T-cell (primary cell): ENCODE measurements at regions not wholly inside any gene's neighbourhood (a gene's known extent, or its start where the extent isn't known, plus 50 kb on each side); places are given as distances from the start of the nearest gene placed in this dataset.

Source experiments
- ATAC-seq, 4 experiments: fragments of 200-7000 bp in 3 of 4; fragments of 150-1000 bp in 1 of 4; cut with Tn5 transposase; replicated peaks in 1 of 4; 1 replicate in 3 of 4; 2 replicates in 1 of 4; pipeline ENCODE4 v1.10.0; 2021; ENCODE audit warnings: moderate library complexity in 3 of 4, mild to moderate bottlenecking in 2 of 4, moderate number of reproducible peaks in 1 of 4
- CTCF ChIA-PET, 2 donors: fragments of 300-600 bp; sonication (Branson Sonifier 250); formaldehyde crosslinking; loops; one replicate each; lab custom pipeline; 2022; ENCODE audit warnings: antibody characterized with exemption in 2 of 2; lab: Charles Lee
- POLR2A ChIA-PET, 2 donors: fragments of 300-600 bp; sonication (Branson Sonifier 250); formaldehyde crosslinking; loops; one replicate each; lab custom pipeline; 2022; ENCODE audit warnings: antibody characterized with exemption in 2 of 2; lab: Charles Lee
- DNase-seq, 35 experiments: peaks; one replicate each; pipeline versions ENCODE4 v3.0.0 to v3.0.0-alpha.2; 2013 to 2023
- H3K27ac ChIP-seq: one replicate; pipeline ENCODE4 v1.5.1; 2013; ENCODE audit warnings: low read length
- H3K27me3 ChIP-seq, 2 experiments: replicated peaks in 1 of 2; 1 replicate in 1 of 2; 2 replicates in 1 of 2; pipeline versions ENCODE4 v1.6.1 to v1.7.0; 2013; ENCODE audit warnings: low read length in 1 of 2, mixed read lengths in 1 of 2; ENCODE audit not compliant: control insufficient read depth in 2 of 2, insufficient read depth in 2 of 2; ENCODE audit errors: extremely low read depth in 1 of 2
- H3K36me3 ChIP-seq, 2 donors: 1 replicate in 1 of 2; 2 replicates in 1 of 2; pipeline versions ENCODE4 v1.6.1 to v1.7.0; 2013; ENCODE audit warnings: low read length in 1 of 2; ENCODE audit not compliant: control insufficient read depth in 2 of 2, insufficient read depth in 1 of 2; ENCODE audit errors: extremely low read depth in 1 of 2
- H3K4me1 ChIP-seq, 2 experiments: 1 replicate in 1 of 2; 2 replicates in 1 of 2; pipeline versions ENCODE4 v1.6.1 to v1.7.0; 2013; ENCODE audit warnings: low read length in 2 of 2, mixed read lengths in 1 of 2; ENCODE audit not compliant: insufficient read depth in 2 of 2, control insufficient read depth in 1 of 2; ENCODE audit errors: extremely low read depth in 1 of 2
- H3K4me3 ChIP-seq, 2 donors: 1 replicate in 1 of 2; 2 replicates in 1 of 2; pipeline versions ENCODE4 v1.5.1 to v1.7.0; 2013; ENCODE audit warnings: mild to moderate bottlenecking in 2 of 2, low read length in 1 of 2, moderate library complexity in 1 of 2; ENCODE audit not compliant: control insufficient read depth in 1 of 2; ENCODE audit errors: extremely low read depth in 1 of 2
- H3K9me3 ChIP-seq: 2 replicates; pipeline ENCODE4 v1.7.0; 2013
- H3K27ac Mint-ChIP-seq, 2 donors: one replicate each; pipeline ENCODE4 v1.8.0; 2020 to 2021; ENCODE audit warnings: mild to moderate bottlenecking in 2 of 2, mixed read lengths in 2 of 2
- H3K27me3 Mint-ChIP-seq, 2 donors: one replicate each; pipeline ENCODE4 v1.8.0; 2021 to 2022; ENCODE audit warnings: mixed read lengths in 2 of 2
- H3K36me3 Mint-ChIP-seq: one replicate; pipeline ENCODE4 v1.8.0; 2021; ENCODE audit warnings: mixed read lengths
- H3K4me1 Mint-ChIP-seq, 3 donors: one replicate each; pipeline ENCODE4 v1.8.0; 2020 to 2022; ENCODE audit warnings: mixed read lengths in 3 of 3, mild to moderate bottlenecking in 1 of 3
- H3K4me3 Mint-ChIP-seq, 3 donors: one replicate each; pipeline ENCODE4 v1.8.0; 2020 to 2022; ENCODE audit warnings: mild to moderate bottlenecking in 3 of 3, mixed read lengths in 3 of 3, moderate library complexity in 3 of 3
- H3K9me3 Mint-ChIP-seq, 3 donors: one replicate each; pipeline ENCODE4 v1.8.0; 2020 to 2022; ENCODE audit warnings: mixed read lengths in 3 of 3
- WGBS: methylation state at CpG from one replicate; pipeline ENCODE4 v1.1.5; 2013; ENCODE audit warnings: missing lambda C conversion rate; ENCODE audit not compliant: insufficient coverage; 5-methylcytosine and 5-hydroxymethylcytosine counted together

DNA sequence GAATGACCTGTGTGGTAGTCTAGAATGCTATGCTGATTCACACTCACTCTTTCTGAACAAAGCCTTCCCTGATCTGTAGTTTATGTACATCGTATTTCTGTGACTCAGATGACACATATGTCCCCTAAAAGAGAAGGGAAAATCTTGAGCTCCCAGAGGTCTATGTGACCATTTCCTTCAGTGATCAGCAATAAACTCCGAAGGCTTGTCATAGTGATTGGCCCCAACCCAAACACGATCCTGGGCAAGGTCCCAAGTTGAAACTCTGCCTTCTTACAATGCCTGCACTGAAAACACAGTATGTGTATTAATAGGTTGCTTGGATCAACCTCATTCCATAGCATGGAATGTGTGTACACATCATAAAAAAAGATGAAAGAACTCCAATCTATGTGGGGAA, 685.8 kb downstream of the MAT2B start:
- Histone ChIP-seq H3K9me3 (no peaks in the 10 kb centered on the region), H3K27ac (no peak overlapping the region), H3K27me3 (no peaks in the 10 kb centered on the region), H3K36me3 (no peaks in the 10 kb centered on the region), H3K4me3 (no peak overlapping the region), H3K4me1 (no peaks in the 10 kb centered on the region)
- CTCF ChIA-PET, result no interaction called here
- no peak for ATAC-seq
- H3K27ac Mint-ChIP-seq, result no peak overlapping the region
- H3K27me3 Mint-ChIP-seq, result no peaks in the 10 kb centered on the region
- no peaks in the 10 kb centered on the region for H3K36me3 Mint-ChIP-seq
- DNase-seq, result no peak
- no peaks in the 10 kb centered on the region for H3K4me1 Mint-ChIP-seq
- POLR2A ChIA-PET, result no interaction called here
- H3K4me3 Mint-ChIP-seq, result no peak overlapping the region
- peaks cover 0 to 5% (median 3%) of the 10 kb centered on the region in 3 donors for H3K9me3 Mint-ChIP-seq
- no CpG with 5 or more reads among the region's 3 CpGs for WGBS

DNA sequence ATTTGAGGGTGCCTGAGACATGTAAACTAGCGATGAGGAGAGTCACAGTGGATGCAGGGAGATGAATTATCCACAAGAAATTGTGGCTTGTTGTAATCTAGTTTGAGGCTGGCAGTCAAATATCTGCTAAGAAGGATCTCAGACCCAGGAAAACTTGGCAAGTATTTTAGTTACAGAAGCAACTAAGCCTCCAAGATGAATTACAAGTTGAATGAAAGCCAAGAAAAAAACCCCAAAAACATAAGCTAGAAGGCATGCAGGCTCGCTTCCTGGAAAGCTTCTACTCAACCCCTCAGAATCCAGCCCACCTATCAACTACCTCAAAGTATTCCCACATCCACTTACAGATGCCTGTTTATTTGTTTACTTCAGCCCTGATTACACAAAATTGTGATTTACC, 696.9 kb downstream of the MAT2B start:
- Histone ChIP-seq H3K27me3 (no peaks in the 10 kb centered on the region), H3K4me1 (no peaks in the 10 kb centered on the region), H3K9me3 (no peaks in the 10 kb centered on the region), H3K27ac (no peak overlapping the region), H3K4me3 (no peak overlapping the region), H3K36me3 (no peaks in the 10 kb centered on the region)
- DNase-seq, result no peak
- H3K4me3 Mint-ChIP-seq, result no peak overlapping the region
- CTCF ChIA-PET, result no interaction called here
- no peak for ATAC-seq
- H3K27ac Mint-ChIP-seq, result no peak overlapping the region
- peaks cover 5 to 12% (median 8%) of the 10 kb centered on the region in 3 donors for H3K9me3 Mint-ChIP-seq
- H3K4me1 Mint-ChIP-seq, result no peaks in the 10 kb centered on the region
- no peaks in the 10 kb centered on the region for H3K36me3 Mint-ChIP-seq
- WGBS, result 83% methylated on average over 2 of the region's 2 CpGs
- no peaks in the 10 kb centered on the region for H3K27me3 Mint-ChIP-seq
- POLR2A ChIA-PET, result no interaction called here

DNA sequence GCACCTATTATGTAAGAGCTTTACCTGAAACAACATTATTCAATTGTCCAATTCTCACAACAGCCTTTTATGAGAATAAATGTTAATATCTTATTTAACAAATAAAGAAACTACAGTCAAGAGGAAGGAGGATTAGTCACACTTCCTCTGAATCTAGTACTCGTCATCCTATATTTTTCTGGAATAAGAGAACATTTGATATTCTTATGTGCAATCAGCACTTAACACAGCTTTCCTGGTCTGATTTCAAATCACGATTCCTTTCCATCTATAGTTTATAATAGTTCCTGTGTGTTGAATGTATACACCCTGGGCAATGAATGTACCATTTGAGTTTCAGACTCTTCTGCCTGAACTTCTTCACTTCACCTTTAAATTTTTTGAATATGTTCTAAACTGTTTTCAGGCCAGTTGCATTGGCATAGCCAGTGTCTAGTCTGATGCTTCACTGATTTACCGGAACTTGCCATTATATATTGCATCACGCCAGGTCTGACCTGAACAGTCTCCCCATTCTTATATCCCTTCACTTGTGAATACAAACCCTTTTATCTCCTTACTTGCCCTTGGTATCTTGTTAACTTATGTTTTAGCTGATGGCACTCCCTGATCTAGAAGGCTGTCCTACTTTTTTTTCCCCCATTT, 698.3 kb downstream of the MAT2B start:
- no peaks in the 10 kb centered on the region for H3K27me3 ChIP-seq
- no peaks in the 10 kb centered on the region for H3K36me3 Mint-ChIP-seq
- CTCF ChIA-PET, result no interaction called here
- no peak for DNase-seq
- no peak overlapping the region for H3K4me3 Mint-ChIP-seq
- no peaks in the 10 kb centered on the region for H3K9me3 ChIP-seq
- no peak overlapping the region for H3K27ac ChIP-seq
- no peak overlapping the region for H3K27ac Mint-ChIP-seq
- ATAC-seq, result no peak
- H3K9me3 Mint-ChIP-seq, result peaks cover 8 to 12% (median 8%) of the 10 kb centered on the region in 3 donors
- 94% methylated on average over 2 of the region's 4 CpGs for WGBS
- no peaks in the 10 kb centered on the region for H3K4me1 ChIP-seq
- H3K27me3 Mint-ChIP-seq, result no peaks in the 10 kb centered on the region
- no peaks in the 10 kb centered on the region for H3K4me1 Mint-ChIP-seq
- no peak overlapping the region for H3K4me3 ChIP-seq
- H3K36me3 ChIP-seq, result no peaks in the 10 kb centered on the region
- POLR2A ChIA-PET, result no interaction called here

DNA sequence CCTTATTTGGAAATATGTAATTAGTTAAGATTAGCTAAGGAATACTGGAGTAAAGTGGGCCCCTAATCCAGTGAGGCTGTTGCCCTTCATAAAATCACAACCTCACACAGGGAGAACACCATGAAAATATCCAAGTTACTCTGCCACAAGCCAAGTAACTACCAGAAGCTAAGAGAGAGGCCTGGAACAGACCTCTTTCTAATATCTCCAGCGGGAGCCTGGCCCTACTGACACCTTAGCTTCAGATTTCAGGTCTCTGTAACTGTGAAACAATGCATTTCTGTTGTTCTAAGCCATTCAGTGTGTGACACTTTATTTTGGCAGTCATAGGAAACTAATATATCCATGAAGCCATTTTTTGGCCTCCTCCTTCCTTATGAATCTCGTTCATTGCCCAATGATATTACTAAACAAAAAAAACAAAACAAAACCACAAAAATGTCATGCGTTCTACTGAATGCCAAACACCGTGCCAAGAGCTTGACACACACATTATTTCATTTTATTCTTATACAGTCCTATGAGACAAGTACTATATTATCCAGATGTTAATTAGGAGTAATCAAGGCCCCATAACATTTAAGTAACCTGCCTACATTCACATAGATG, 699.0 kb downstream of the MAT2B start:
- DNase-seq (no peak), ATAC-seq (no peak)
- H3K36me3 Mint-ChIP-seq, result no peaks in the 10 kb centered on the region
- no peaks in the 10 kb centered on the region for H3K9me3 ChIP-seq
- no peak overlapping the region for H3K4me3 ChIP-seq
- ChIA-PET POLR2A (interaction anchor here in 1 of 2 donors (0.6 kb wide), 1 partner anchor 1478 kb away, joined by 3 read pairs; no protein-coding TSS in a partner anchor), CTCF (interaction anchor here in 1 of 2 donors (0.6 kb wide), 1 partner anchor 47 kb away, joined by 4 read pairs; no protein-coding TSS in a partner anchor)
- no peak overlapping the region for H3K27ac ChIP-seq
- no peak overlapping the region for H3K4me3 Mint-ChIP-seq
- H3K27ac Mint-ChIP-seq, result no peak overlapping the region
- no peaks in the 10 kb centered on the region for H3K4me1 ChIP-seq
- H3K36me3 ChIP-seq, result no peaks in the 10 kb centered on the region
- 40% methylated on average over 1 of the region's 4 CpGs for WGBS
- no peaks in the 10 kb centered on the region for H3K27me3 ChIP-seq
- peaks cover 8 to 10% (median 8%) of the 10 kb centered on the region in 3 donors for H3K9me3 Mint-ChIP-seq
- no peaks in the 10 kb centered on the region for H3K27me3 Mint-ChIP-seq
- no peaks in the 10 kb centered on the region for H3K4me1 Mint-ChIP-seq

DNA sequence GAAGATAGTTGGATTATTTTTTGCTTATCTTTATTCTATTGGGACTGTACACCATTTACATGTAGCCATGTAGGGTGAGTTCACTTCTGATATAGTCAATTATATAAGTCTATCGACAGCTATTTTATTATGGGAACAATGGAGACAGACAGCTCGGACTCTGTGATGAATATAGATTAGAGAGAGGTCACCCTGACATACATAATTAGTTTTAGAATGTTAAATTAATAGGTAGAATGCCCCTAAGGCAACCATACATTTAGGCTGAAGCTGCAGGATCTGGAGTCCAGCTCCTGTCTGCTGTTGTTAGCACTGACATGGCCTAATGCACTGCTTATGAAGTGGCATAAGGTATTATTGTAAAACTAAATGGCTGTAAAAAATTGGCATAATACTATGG, 700.8 kb downstream of the MAT2B start:
- no CpG with 5 or more reads among the region's 2 CpGs for WGBS
- H3K27ac Mint-ChIP-seq, result no peak overlapping the region
- ChIA-PET CTCF (no interaction called here), POLR2A (no interaction called here)
- H3K27me3 Mint-ChIP-seq, result no peaks in the 10 kb centered on the region
- H3K36me3 Mint-ChIP-seq, result no peaks in the 10 kb centered on the region
- H3K9me3 Mint-ChIP-seq, result peaks cover 0 to 14% (median 14%) of the 10 kb centered on the region in 3 donors
- Histone ChIP-seq H3K4me3 (no peak overlapping the region), H3K36me3 (no peaks in the 10 kb centered on the region), H3K27me3 (no peaks in the 10 kb centered on the region), H3K27ac (no peak overlapping the region), H3K9me3 (no peaks in the 10 kb centered on the region), H3K4me1 (no peaks in the 10 kb centered on the region)
- no peak for ATAC-seq
- no peak overlapping the region for H3K4me3 Mint-ChIP-seq
- no peaks in the 10 kb centered on the region for H3K4me1 Mint-ChIP-seq
- no peak for DNase-seq

DNA sequence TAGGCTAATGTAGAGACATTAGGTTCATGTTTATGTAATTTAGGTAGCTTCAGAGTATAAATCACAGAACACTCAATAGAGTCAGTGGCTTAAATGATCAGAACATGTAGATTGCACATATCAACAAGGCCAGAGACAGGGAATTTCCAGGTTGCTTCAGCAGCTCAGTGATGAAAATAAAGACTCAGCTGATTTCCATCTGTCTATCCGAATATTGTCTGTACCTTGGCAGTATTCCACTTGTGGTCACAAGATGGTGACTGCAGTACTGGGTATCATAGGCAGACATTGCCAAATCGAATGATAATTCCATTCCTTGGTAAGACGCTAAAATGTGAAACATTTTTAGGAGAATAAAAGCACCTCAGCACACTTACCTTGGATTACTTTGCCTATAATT, 702.2 kb downstream of the MAT2B start:
- CTCF ChIA-PET, result no interaction called here
- H3K4me3 Mint-ChIP-seq, result no peak overlapping the region
- H3K36me3 Mint-ChIP-seq, result no peaks in the 10 kb centered on the region
- ATAC-seq (no peak), DNase-seq (no peak)
- Histone ChIP-seq H3K9me3 (no peaks in the 10 kb centered on the region), H3K27me3 (no peaks in the 10 kb centered on the region), H3K4me1 (no peaks in the 10 kb centered on the region), H3K27ac (no peak overlapping the region), H3K36me3 (no peaks in the 10 kb centered on the region), H3K4me3 (no peak overlapping the region)
- no peaks in the 10 kb centered on the region for H3K27me3 Mint-ChIP-seq
- 83% methylated on average over 1 of the region's 3 CpGs for WGBS
- H3K4me1 Mint-ChIP-seq, result no peaks in the 10 kb centered on the region
- peaks cover 0 to 15% (median 9%) of the 10 kb centered on the region in 3 donors for H3K9me3 Mint-ChIP-seq
- POLR2A ChIA-PET, result no interaction called here
- no peak overlapping the region for H3K27ac Mint-ChIP-seq
